Neuronal stem cell (in vitro differentiated cells): ENCODE measurements at regions not wholly inside any gene's neighbourhood (a gene's known extent, or its start where the extent isn't known, plus 50 kb on each side); places are given as distances from the start of the nearest gene placed in this dataset.
A peak's percentile ranks its signal among the peaks of the same experiment; 100 is the strongest.

Experiments used
- DNase-seq: peaks from one replicate; pipeline ENCODE4 v3.0.0-alpha.2; 2013; ENCODE audit warnings: low spot score
- H2AFZ ChIP-seq: one replicate; pipeline ENCODE4 v1.6.1; 2013; ENCODE audit warnings: mild to moderate bottlenecking, low read length, inconsistent platforms
- H2AK5ac ChIP-seq: 2 replicates; pipeline ENCODE4 v1.6.1; 2013; ENCODE audit warnings: low read depth, mild to moderate bottlenecking, inconsistent platforms, low read length, moderate library complexity, mixed read lengths
- H2BK120ac ChIP-seq: 2 replicates; pipeline ENCODE4 v1.6.1; 2013; ENCODE audit warnings: low read depth, mild to moderate bottlenecking, inconsistent platforms, low read length, moderate library complexity, mixed read lengths
- H2BK12ac ChIP-seq: one replicate; pipeline ENCODE4 v1.6.1; 2013; ENCODE audit warnings: low read length, inconsistent platforms
- H2BK15ac ChIP-seq: 2 replicates; pipeline ENCODE4 v1.6.1; 2013; ENCODE audit warnings: mild to moderate bottlenecking, low read length, inconsistent platforms, mixed read lengths
- H2BK5ac ChIP-seq: one replicate; pipeline ENCODE4 v1.6.1; 2013; ENCODE audit warnings: inconsistent platforms, mild to moderate bottlenecking, low read length, moderate library complexity
- H3K14ac ChIP-seq: one replicate; pipeline ENCODE4 v1.6.1; 2013; ENCODE audit warnings: low read length, inconsistent platforms
- H3K18ac ChIP-seq: 2 replicates; pipeline ENCODE4 v1.6.1; 2013; ENCODE audit warnings: low read length, inconsistent platforms
- H3K23ac ChIP-seq: 2 replicates; pipeline ENCODE4 v1.6.1; 2013; ENCODE audit warnings: low read depth, mild to moderate bottlenecking, mixed read lengths, low read length, inconsistent platforms; ENCODE audit not compliant: poor library complexity
- H3K27ac ChIP-seq: replicated peaks from 3 replicates; pipeline ENCODE4 v1.5.1; 2013; ENCODE audit warnings: low read length, inconsistent platforms
- H3K27me3 ChIP-seq, 3 experiments: 2 replicates each; pipeline ENCODE4 v1.6.1; 2013; ENCODE audit warnings: low read length in 3 of 3, mild to moderate bottlenecking in 2 of 3, inconsistent platforms in 1 of 3, low read depth in 1 of 3, mixed read lengths in 1 of 3, moderate library complexity in 1 of 3; ENCODE audit not compliant: control insufficient read depth in 3 of 3, insufficient read depth in 3 of 3
- H3K36me3 ChIP-seq, 2 donors: replicated peaks in 1 of 2; 2 replicates each; pipeline ENCODE4 v1.6.1; 2013; ENCODE audit warnings: low read length in 2 of 2; ENCODE audit not compliant: control insufficient read depth in 2 of 2, insufficient read depth in 2 of 2
- H3K4ac ChIP-seq: 2 replicates; pipeline ENCODE4 v1.6.1; 2013; ENCODE audit warnings: inconsistent platforms, mild to moderate bottlenecking, low read length, moderate library complexity
- H3K4me1 ChIP-seq, 2 donors: 1 replicate in 1 of 2; 2 replicates in 1 of 2; pipeline ENCODE4 v1.6.1; 2013; ENCODE audit warnings: low read length in 2 of 2, low read depth in 1 of 2; ENCODE audit not compliant: control insufficient read depth in 2 of 2, insufficient read depth in 1 of 2
- H3K4me2 ChIP-seq: one replicate; pipeline ENCODE4 v1.6.1; 2013; ENCODE audit warnings: mild to moderate bottlenecking, low read length, inconsistent platforms; ENCODE audit not compliant: insufficient read depth, poor library complexity, severe bottlenecking
- H3K4me3 ChIP-seq, 2 donors: 2 replicates each; pipeline ENCODE4 v1.5.1; 2013; ENCODE audit warnings: low read length in 2 of 2, mild to moderate bottlenecking in 2 of 2, inconsistent platforms in 1 of 2, moderate library complexity in 1 of 2
- H3K79me1 ChIP-seq: one replicate; pipeline ENCODE4 v1.6.1; 2013; ENCODE audit warnings: low read depth, mild to moderate bottlenecking, inconsistent platforms, low read length, moderate library complexity
- H3K9ac ChIP-seq: one replicate; pipeline ENCODE4 v1.6.1; 2013; ENCODE audit warnings: mild to moderate bottlenecking, low read depth, low read length, inconsistent platforms; ENCODE audit not compliant: poor library complexity
- H3K9me3 ChIP-seq, 2 donors: replicated peaks in 1 of 2; 2 replicates each; pipeline versions ENCODE3 to v1.6.1; 2013; ENCODE audit warnings: low read length in 2 of 2, mild to moderate bottlenecking in 2 of 2, inconsistent platforms in 1 of 2, low read depth in 1 of 2, mixed read lengths in 1 of 2, moderate library complexity in 1 of 2; ENCODE audit not compliant: control insufficient read depth in 2 of 2, insufficient read depth in 1 of 2
- H4K8ac ChIP-seq: one replicate; pipeline ENCODE4 v1.6.1; 2013; ENCODE audit warnings: low read depth, mild to moderate bottlenecking, inconsistent platforms, low read length, moderate library complexity
- H4K91ac ChIP-seq: one replicate; pipeline ENCODE4 v1.6.1; 2013; ENCODE audit warnings: low read length, low read depth, mild to moderate bottlenecking, inconsistent platforms; ENCODE audit not compliant: poor library complexity
- WGBS, 2 donors: extraction: QIAGEN DNeasy Blood & Tissue Kit; methylation state at CpG; one replicate each; pipeline ENCODE4 v1.1.7; 2013; ENCODE audit warnings: missing lambda C conversion rate in 2 of 2, mixed read lengths in 1 of 2; ENCODE audit not compliant: insufficient read length in 2 of 2, insufficient replicate concordance in 1 of 2; ENCODE audit errors: extremely low coverage in 2 of 2; 5-methylcytosine and 5-hydroxymethylcytosine counted together

GRCh38 chr15:70252951-70253320 is 155.2 kb upstream of the TLE3 start:
- H3K9ac ChIP-seq: no peak overlapping the region
- H2AFZ ChIP-seq: no peak overlapping the region
- H3K79me1 ChIP-seq: no peaks in the 10 kb centered on the region
- no peak overlapping the region for H4K8ac ChIP-seq
- peaks cover 0 to 3% (median 0%) of the 10 kb centered on the region in 3 experiments for H3K27me3 ChIP-seq
- H3K27ac ChIP-seq: no peak overlapping the region
- peak overlapping the region; percentile 55 for H2BK15ac ChIP-seq
- no peak overlapping the region for H4K91ac ChIP-seq
- H3K4me2 ChIP-seq: no peak overlapping the region
- H3K4me3 ChIP-seq: no peak overlapping the region
- H3K4ac ChIP-seq: no peak overlapping the region
- H3K23ac ChIP-seq: no peak overlapping the region
- peak overlapping the region; percentile 54 for H3K18ac ChIP-seq
- no peak overlapping the region for H3K14ac ChIP-seq
- no peak overlapping the region for H2BK120ac ChIP-seq
- WGBS, 2 donors: no CpG with 5 or more reads among the region's 7 CpGs
- H2AK5ac ChIP-seq: peak overlapping the region; percentile 32
- H3K4me1 ChIP-seq: peaks cover 5 to 11% of the 10 kb centered on the region in 2 donors
- H2BK5ac ChIP-seq: no peak overlapping the region
- DNase-seq: no peak
- no peak overlapping the region for H2BK12ac ChIP-seq
- H3K36me3 ChIP-seq: no peaks in the 10 kb centered on the region
- no peaks in the 10 kb centered on the region for H3K9me3 ChIP-seq

- H3K9me3 ChIP-seq: no peaks in the 10 kb centered on the region
- no peak overlapping the region for H3K4me3 ChIP-seq
- H3K4ac ChIP-seq: no peak overlapping the region
- peak overlapping the region; percentile 54 for H3K18ac ChIP-seq
- no peak overlapping the region for H3K9ac ChIP-seq
- H2BK12ac ChIP-seq: no peak overlapping the region
- H2AFZ ChIP-seq: no peak overlapping the region
- H2AK5ac ChIP-seq: peak overlapping the region; percentile 32
- no peak overlapping the region for H3K27ac ChIP-seq
- no peak overlapping the region for H2BK5ac ChIP-seq
- no peaks in the 10 kb centered on the region for H3K36me3 ChIP-seq
- H3K4me2 ChIP-seq: no peak overlapping the region
- no peak overlapping the region for H4K91ac ChIP-seq
- H4K8ac ChIP-seq: no peak overlapping the region
- peaks cover 6 to 15% of the 10 kb centered on the region in 2 donors for H3K4me1 ChIP-seq
- WGBS, 2 donors: no CpG with 5 or more reads among the region's 21 CpGs
- H2BK15ac ChIP-seq: peak overlapping the region; percentile 55
- H3K23ac ChIP-seq: no peak overlapping the region
- no peak for DNase-seq
- H3K79me1 ChIP-seq: no peaks in the 10 kb centered on the region
- no peak overlapping the region for H3K14ac ChIP-seq
- peaks cover 0 to 3% (median 0%) of the 10 kb centered on the region in 3 experiments for H3K27me3 ChIP-seq
- H2BK120ac ChIP-seq: no peak overlapping the region
These were observed 154.6 kb upstream of the TLE3 start for GRCh38 chr15:70252056-70252950.

GRCh38 chr15:70251246-70251990 is 153.7 kb upstream of the TLE3 start:
- no peaks in the 10 kb centered on the region for H3K9me3 ChIP-seq
- no peak overlapping the region for H3K23ac ChIP-seq
- no peaks in the 10 kb centered on the region for H3K79me1 ChIP-seq
- H3K4ac ChIP-seq: no peak overlapping the region
- peaks cover 0 to 3% (median 0%) of the 10 kb centered on the region in 3 experiments for H3K27me3 ChIP-seq
- H2AFZ ChIP-seq: no peak overlapping the region
- H2BK5ac ChIP-seq: no peak overlapping the region
- no peak overlapping the region for H2BK12ac ChIP-seq
- H3K4me1 ChIP-seq: peaks cover 6 to 15% of the 10 kb centered on the region in 2 donors
- H2BK120ac ChIP-seq: no peak overlapping the region
- H3K9ac ChIP-seq: no peak overlapping the region
- H3K36me3 ChIP-seq: no peaks in the 10 kb centered on the region
- H3K27ac ChIP-seq: no peak overlapping the region
- H4K8ac ChIP-seq: no peak overlapping the region
- no peak overlapping the region for H3K14ac ChIP-seq
- no peak for DNase-seq
- no peak overlapping the region for H4K91ac ChIP-seq
- no peak overlapping the region for H3K18ac ChIP-seq
- no peak overlapping the region for H3K4me2 ChIP-seq
- no peak overlapping the region for H3K4me3 ChIP-seq
- peak overlapping the region; percentile 22 for H2AK5ac ChIP-seq
- no peak overlapping the region for H2BK15ac ChIP-seq
- WGBS, 2 donors: no CpG with 5 or more reads among the region's 11 CpGs
